GM12878 (cell line): ENCODE measurements at regions not wholly inside any gene's neighbourhood (a gene's known extent, or its start where the extent isn't known, plus 50 kb on each side); places are given as distances from the start of the nearest gene placed in this dataset.

Source experiments
- ATAC-seq: fragments of 200-7000 bp; cut with Tn5 transposase; 3 replicates; pipeline ENCODE4 v1.9.1; 2020; ENCODE audit warnings: mild to moderate bottlenecking, moderate library complexity
- BruUV-seq: library from RNA; stranded (reverse); fragments of 400-500 nt; replicated peaks from 2 replicates; lab custom pipeline; 2021; lab: Mats Ljungman, UMichigan
- CTCF ChIA-PET: fragments of 300-600 bp; sonication (Branson Sonifier 250); formaldehyde crosslinking; extraction: SDS; loops from one replicate; lab custom pipeline; 2021; ENCODE audit warnings: inconsistent platforms; lab: Yijun Ruan, JAX
- POLR2A ChIA-PET: fragments of 350-600 bp; formaldehyde crosslinking; extraction: SDS; loops from one replicate; lab custom pipeline; 2021; ENCODE audit warnings: inconsistent platforms; lab: Charles Lee
- RAD21 ChIA-PET: fragments of 300-600 bp; sonication (Branson Sonifier 250); formaldehyde crosslinking; loops from one replicate; lab custom pipeline; 2023; ENCODE audit warnings: antibody characterized with exemption; ENCODE audit not compliant: unreplicated experiment; lab: Charles Lee
- SMC1A ChIA-PET: fragments of 300-600 bp; sonication (Branson Sonifier 250); formaldehyde crosslinking; loops from one replicate; lab custom pipeline; 2023; ENCODE audit not compliant: unreplicated experiment, uncharacterized antibody; lab: Charles Lee
- DNase-seq: peaks from one replicate; pipeline ENCODE4 v3.0.0-alpha.2; 2011; ENCODE audit warnings: low read depth, low spot score
- FAIRE-seq: peaks from 3 replicates; lab custom pipeline; 2011; peaks lifted over from hg19 to GRCh38; lab: Jason Lieb, UNC
- H2AFZ ChIP-seq: 2 replicates; pipeline ENCODE4 v1.6.0; 2011; ENCODE audit warnings: low read depth, low read length, control low read depth; ENCODE audit not compliant: control insufficient read depth
- H3K27ac ChIP-seq: 2 replicates; pipeline ENCODE4 v1.5.1; 2011; ENCODE audit warnings: control low read depth; ENCODE audit not compliant: control insufficient read depth, insufficient read depth
- H3K27me3 ChIP-seq, 2 experiments: replicated peaks in 1 of 2; 2 replicates each; pipeline versions ENCODE4 v1.6.0 to v1.6.1; 2011; ENCODE audit warnings: low read length in 1 of 2; ENCODE audit not compliant: control insufficient read depth in 2 of 2, insufficient read depth in 2 of 2
- H3K36me3 ChIP-seq, 2 experiments: 2 replicates each; pipeline ENCODE4 v1.5.1; 2011; ENCODE audit warnings: low read length in 1 of 2; ENCODE audit not compliant: control insufficient read depth in 2 of 2, insufficient read depth in 2 of 2
- H3K4me1 ChIP-seq: 2 replicates; pipeline ENCODE4 v1.6.1; 2011; ENCODE audit warnings: mild to moderate bottlenecking, low read length, moderate library complexity, mixed read lengths; ENCODE audit not compliant: control insufficient read depth, insufficient read depth
- H3K4me2 ChIP-seq: 2 replicates; pipeline ENCODE4 v1.6.0; 2011; ENCODE audit warnings: control low read depth; ENCODE audit not compliant: control insufficient read depth, insufficient read depth
- H3K4me3 ChIP-seq: fragments of 200-600 bp; sonication (generic); 2 replicates; pipeline ENCODE4 v1.5.1; 2016
- H3K79me2 ChIP-seq: 2 replicates; pipeline ENCODE4 v1.6.0; 2011; ENCODE audit warnings: low read length; ENCODE audit not compliant: control insufficient read depth, insufficient read depth
- H3K9ac ChIP-seq: 2 replicates; pipeline ENCODE4 v1.8.0; 2011; ENCODE audit warnings: low read length, control low read depth, mixed read lengths; ENCODE audit not compliant: control insufficient read depth, insufficient read depth
- H3K9me3 ChIP-seq: replicated peaks from 3 replicates; pipeline ENCODE4 v1.5.1; 2011; ENCODE audit warnings: mild to moderate bottlenecking, low read length; ENCODE audit not compliant: control insufficient read depth, insufficient read depth
- H4K20me1 ChIP-seq: 2 replicates; pipeline ENCODE4 v1.6.0; 2011; ENCODE audit not compliant: control insufficient read depth, insufficient read depth
- E2F4 ChIP-seq: IDR thresholded peaks from 2 replicates; pipeline ENCODE4 v1.6.1; 2012; ENCODE audit warnings: low read depth, low read length, improper control_type of control experiment
- PKNOX1 ChIP-seq: fragments of 450-650 bp; IDR thresholded peaks from 2 replicates; pipeline ENCODE4 v1.6.1; 2016; ENCODE audit warnings: mild to moderate bottlenecking
- POLR2AphosphoS5 ChIP-seq: IDR thresholded peaks from 2 replicates; pipeline ENCODE4 v1.6.1; 2011; ENCODE audit warnings: mild to moderate bottlenecking, low read length, inconsistent platforms
- RAD21 ChIP-seq: IDR thresholded peaks from 2 replicates; pipeline ENCODE4 v1.6.1; 2011; ENCODE audit warnings: mild to moderate bottlenecking, low read depth, low read length, moderate library complexity; ENCODE audit not compliant: insufficient read depth
- STAT1 ChIP-seq: fragments of 450-650 bp; conservative IDR thresholded peaks from 2 replicates; pipeline ENCODE4 v1.6.1; 2014; ENCODE audit warnings: antibody characterized with exemption, mild to moderate bottlenecking
- TCF12 ChIP-seq: IDR thresholded peaks from 2 replicates; pipeline ENCODE4 v1.6.1; 2011; ENCODE audit warnings: low read depth, mild to moderate bottlenecking, low read length
- WGBS: methylation state at CpG from one replicate; pipeline ENCODE4 v1.1.6; 2016; ENCODE audit warnings: low lambda C conversion rate; ENCODE audit not compliant: insufficient replicate concordance, insufficient coverage; ENCODE audit errors: missing lambda C conversion rate; 5-methylcytosine and 5-hydroxymethylcytosine counted together
- in situ Hi-C: fragments of 300-500 bp; cut with MboI; formaldehyde crosslinking; loops from 9 replicates; pipeline ENCODE4 v1.14.3; 2018; ENCODE audit warnings: mixed read lengths
- intact Hi-C: fragments of 100-400 bp; cut with micrococcal nuclease; formaldehyde crosslinking; loops from one replicate; pipeline ENCODE4 v1.14.2; 2022; ENCODE audit not compliant: unreplicated experiment

- Histone ChIP-seq H3K4me2 (no peak overlapping the region), H3K4me1 (no peaks in the 10 kb centered on the region), H3K9me3 (no peaks in the 10 kb centered on the region), H2AFZ (no peak overlapping the region), H3K9ac (no peak overlapping the region), H3K79me2 (no peaks in the 10 kb centered on the region), H4K20me1 (no peaks in the 10 kb centered on the region)
- ChIA-PET RAD21 (interaction anchor here (0.6 kb wide), 1 partner anchor 247 kb away, joined by 4 read pairs; no protein-coding TSS in a partner anchor), CTCF (interaction anchor here (1.4 to 1.5 kb wide), 2 partner anchors 23 to 42 kb away, joined by 3 read pairs; no protein-coding TSS in a partner anchor), SMC1A (no interaction called here), POLR2A (interaction anchor here (0.6 kb wide), 1 partner anchor 257 kb away, joined by 3 read pairs; no protein-coding TSS in a partner anchor)
- FAIRE-seq: no peak
- ATAC-seq: no peak
- in situ Hi-C loops: no loop called here
- TF ChIP-seq PKNOX1 (no peak), E2F4 (no peak), STAT1 (no peak), POLR2AphosphoS5 (no peak), RAD21 (no peak), TCF12 (no peak)
- TF ChIP-seq, all 136 proteins: peak for 0
- WGBS: 85% methylated on average over 6 of the region's 6 CpGs
- Histone ChIP-seq H3K27ac (no peak overlapping the region), H3K27me3 (no peaks in the 10 kb centered on the region), H3K36me3 (no peaks in the 10 kb centered on the region), H3K4me3 (no peak overlapping the region)
- intact Hi-C loops: no loop called here
- no peak for DNase-seq
- no TSS peak for BruUV-seq
Observed at GRCh38 chr1:24995140-24995539, 65.1 kb upstream of the RUNX3 start.
